ENCODE measurements at regions not wholly inside any gene's neighbourhood (a gene's known extent, or its start where the extent isn't known, plus 50 kb on each side); places are given as distances from the start of the nearest gene placed in this dataset.

DNA sequence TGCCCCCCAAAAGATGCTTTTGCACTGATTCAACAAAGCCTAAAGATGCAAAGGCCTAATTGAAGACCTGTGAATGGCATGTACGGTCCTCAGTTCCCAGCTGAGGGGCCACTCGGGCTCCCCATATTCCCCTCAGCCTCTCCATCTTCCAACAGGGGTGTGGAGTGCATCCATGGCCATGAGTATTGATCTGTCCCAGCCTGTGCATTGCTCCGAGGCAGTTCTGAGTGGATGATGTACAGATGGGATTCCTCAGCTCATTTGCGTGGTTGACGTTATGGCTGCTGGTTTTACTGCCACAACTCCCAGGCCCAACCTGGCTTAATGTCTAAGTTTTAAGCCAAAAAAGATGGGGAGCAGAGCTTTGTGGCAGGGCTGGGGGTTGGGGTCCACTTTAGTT lies 162.7 kb upstream of the ZNF267 start:
- Histone ChIP-seq H2AFZ (no peak overlapping the region), H3K27ac (no peak overlapping the region), H3K27me3 (ENCODE audit: control insufficient read depth, insufficient read depth, low read length) (no peaks in the 10 kb centered on the region), H3K79me2 (peaks cover 5% of the 10 kb centered on the region), H3K9me3 (ENCODE audit: control insufficient read depth, low read length) (no peaks in the 10 kb centered on the region), H3K9ac (no peak overlapping the region), H3K36me3 (ENCODE audit: control insufficient read depth, insufficient read depth, low read length) (no peaks in the 10 kb centered on the region), H3K4me2 (ENCODE audit: low read length) (no peak overlapping the region), H3K4me3 (ENCODE audit: low read depth, low read length) (no peak overlapping the region), H3K4me1 (peaks cover 11% of the 10 kb centered on the region)
- TF ChIP-seq, protein P1, sequence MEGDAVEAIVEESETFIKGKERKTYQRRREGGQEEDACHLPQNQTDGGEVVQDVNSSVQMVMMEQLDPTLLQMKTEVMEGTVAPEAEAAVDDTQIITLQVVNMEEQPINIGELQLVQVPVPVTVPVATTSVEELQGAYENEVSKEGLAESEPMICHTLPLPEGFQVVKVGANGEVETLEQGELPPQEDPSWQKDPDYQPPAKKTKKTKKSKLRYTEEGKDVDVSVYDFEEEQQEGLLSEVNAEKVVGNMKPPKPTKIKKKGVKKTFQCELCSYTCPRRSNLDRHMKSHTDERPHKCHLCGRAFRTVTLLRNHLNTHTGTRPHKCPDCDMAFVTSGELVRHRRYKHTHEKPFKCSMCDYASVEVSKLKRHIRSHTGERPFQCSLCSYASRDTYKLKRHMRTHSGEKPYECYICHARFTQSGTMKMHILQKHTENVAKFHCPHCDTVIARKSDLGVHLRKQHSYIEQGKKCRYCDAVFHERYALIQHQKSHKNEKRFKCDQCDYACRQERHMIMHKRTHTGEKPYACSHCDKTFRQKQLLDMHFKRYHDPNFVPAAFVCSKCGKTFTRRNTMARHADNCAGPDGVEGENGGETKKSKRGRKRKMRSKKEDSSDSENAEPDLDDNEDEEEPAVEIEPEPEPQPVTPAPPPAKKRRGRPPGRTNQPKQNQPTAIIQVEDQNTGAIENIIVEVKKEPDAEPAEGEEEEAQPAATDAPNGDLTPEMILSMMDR (IDR thresholded peaks at IDR 0.05) = no peak

DNA sequence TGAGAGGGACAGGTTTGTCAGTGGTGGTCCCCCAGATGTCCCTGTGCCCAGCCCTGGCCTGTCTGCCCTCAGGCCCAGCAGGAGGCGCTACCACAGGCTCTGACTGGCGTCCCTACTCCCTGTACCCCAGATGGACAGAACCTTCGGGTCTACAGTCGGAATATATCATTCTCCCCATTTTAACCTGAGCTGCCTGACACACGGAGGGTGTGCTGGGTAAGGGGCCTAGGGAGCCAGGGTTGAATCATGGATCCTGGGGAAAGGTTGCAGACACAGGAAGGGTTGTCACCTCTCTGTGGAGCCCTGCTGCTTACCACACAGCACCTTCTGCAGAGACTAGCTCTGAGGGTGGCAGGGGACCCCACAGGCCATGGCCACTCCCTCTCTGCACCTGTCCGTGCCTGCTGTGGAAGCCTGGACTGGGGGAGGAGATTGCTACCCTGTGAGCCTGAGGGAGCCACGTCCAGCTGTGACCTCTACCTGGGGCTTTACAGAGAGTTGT lies 162.2 kb upstream of the ZNF267 start:
- H3K9me3 ChIP-seq (ENCODE audit: control insufficient read depth, low read length) = no peaks in the 10 kb centered on the region
- H3K4me1 ChIP-seq = peaks cover 11% of the 10 kb centered on the region
- no peaks in the 10 kb centered on the region for H3K36me3 ChIP-seq (ENCODE audit: control insufficient read depth, insufficient read depth, low read length)
- H3K4me3 ChIP-seq (ENCODE audit: low read depth, low read length) = no peak overlapping the region
- TF ChIP-seq, protein P1 (IDR thresholded peaks at IDR 0.05) = no peak
- no peak overlapping the region for H3K9ac ChIP-seq
- no peaks in the 10 kb centered on the region for H3K27me3 ChIP-seq (ENCODE audit: control insufficient read depth, insufficient read depth, low read length)
- H3K4me2 ChIP-seq (ENCODE audit: low read length) = no peak overlapping the region
- H3K27ac ChIP-seq = no peak overlapping the region
- H2AFZ ChIP-seq = no peak overlapping the region
- peaks cover 8% of the 10 kb centered on the region for H3K79me2 ChIP-seq

DNA sequence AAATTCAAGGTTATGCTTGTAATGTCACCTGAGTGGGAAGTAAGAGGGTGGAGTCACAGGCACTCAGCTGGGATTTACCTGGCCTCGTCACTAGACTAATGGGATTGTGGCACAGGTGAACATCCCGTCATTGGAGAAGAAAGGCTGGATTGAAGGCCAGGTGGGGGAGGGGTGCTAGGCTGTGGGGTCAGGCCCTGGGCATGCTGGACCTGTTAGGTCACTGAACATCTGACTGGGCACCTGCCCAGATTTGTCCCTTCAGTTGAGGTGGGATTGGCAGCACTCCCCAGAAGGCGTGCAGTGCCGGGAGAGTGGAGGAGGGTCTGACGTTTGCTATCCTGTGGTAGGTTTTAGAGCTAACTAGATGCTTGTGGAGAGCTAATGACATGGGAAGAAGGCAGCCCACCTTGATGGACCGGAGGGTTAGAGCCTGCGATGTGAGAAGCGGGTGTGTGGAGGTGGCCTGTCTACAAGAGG lies 161.5 kb upstream of the ZNF267 start:
- H3K27ac ChIP-seq = no peak overlapping the region
- H3K36me3 ChIP-seq (ENCODE audit: control insufficient read depth, insufficient read depth, low read length) = no peaks in the 10 kb centered on the region
- H3K79me2 ChIP-seq = peaks cover 8% of the 10 kb centered on the region
- no peaks in the 10 kb centered on the region for H3K9me3 ChIP-seq (ENCODE audit: control insufficient read depth, low read length)
- no peak overlapping the region for H2AFZ ChIP-seq
- peaks cover 11% of the 10 kb centered on the region for H3K4me1 ChIP-seq
- TF ChIP-seq, protein P1 (IDR thresholded peaks at IDR 0.05) = no peak
- no peak overlapping the region for H3K4me3 ChIP-seq (ENCODE audit: low read depth, low read length)
- H3K4me2 ChIP-seq (ENCODE audit: low read length) = no peak overlapping the region
- H3K9ac ChIP-seq = no peak overlapping the region
- no peaks in the 10 kb centered on the region for H3K27me3 ChIP-seq (ENCODE audit: control insufficient read depth, insufficient read depth, low read length)

DNA sequence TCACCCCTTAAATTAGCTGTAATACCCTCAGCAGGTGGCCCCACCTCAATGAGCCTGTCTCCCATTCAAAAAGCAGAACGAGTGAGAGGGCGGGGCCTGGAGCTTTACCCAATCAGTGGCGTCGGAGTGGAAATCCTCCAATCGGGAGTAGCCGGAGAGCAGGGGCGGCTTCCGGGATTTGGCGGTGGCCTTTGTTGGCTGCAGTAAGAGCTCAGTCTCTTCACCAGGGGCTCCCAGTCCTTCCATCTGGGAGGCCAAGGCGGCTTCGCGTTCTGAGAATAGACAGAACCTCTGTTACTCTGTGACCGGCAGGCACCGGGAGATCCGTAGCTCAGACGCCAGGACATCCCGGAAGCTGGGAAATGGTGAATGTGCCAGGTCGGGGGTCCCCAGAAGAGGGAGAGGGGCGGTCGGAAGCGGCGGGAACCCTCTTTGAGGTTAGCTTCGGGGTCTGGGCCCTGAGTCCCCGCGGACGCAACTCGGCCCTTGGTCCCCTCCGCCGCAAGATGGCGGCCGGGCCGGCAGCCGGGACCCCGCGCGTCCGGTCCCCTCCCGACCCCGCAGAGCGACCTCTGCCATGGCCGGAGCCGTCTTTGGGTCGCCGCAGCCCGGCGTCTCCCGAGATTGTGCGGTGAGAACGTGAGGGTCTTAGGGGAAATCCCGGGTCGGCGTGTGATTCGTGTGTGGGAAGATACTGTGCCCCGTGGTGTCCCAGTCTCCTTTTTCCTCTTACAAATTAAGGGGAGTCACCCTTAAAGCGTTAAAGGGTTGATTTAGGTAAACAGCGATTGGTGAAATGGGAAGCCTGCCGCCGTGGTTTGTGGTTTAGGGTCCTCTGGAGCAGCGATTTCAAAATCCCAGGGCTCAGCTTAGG lies 160.3 kb upstream of the ZNF267 start:
- H3K79me2 ChIP-seq = peaks cover 10% of the 10 kb centered on the region
- H3K4me2 ChIP-seq (ENCODE audit: low read length) = peak overlapping the region; percentile 92
- TF ChIP-seq, protein P1 (IDR thresholded peaks at IDR 0.05) = no peak
- H3K4me1 ChIP-seq = peaks cover 11% of the 10 kb centered on the region
- H3K4me3 ChIP-seq (ENCODE audit: low read depth, low read length) = peak overlapping the region; percentile 85
- peak overlapping the region; percentile 91 for H2AFZ ChIP-seq
- peak overlapping the region; percentile 47 for H3K9ac ChIP-seq
- H3K27me3 ChIP-seq (ENCODE audit: control insufficient read depth, insufficient read depth, low read length) = no peaks in the 10 kb centered on the region
- no peaks in the 10 kb centered on the region for H3K36me3 ChIP-seq (ENCODE audit: control insufficient read depth, insufficient read depth, low read length)
- peak overlapping the region; percentile 87 for H3K27ac ChIP-seq
- H3K9me3 ChIP-seq (ENCODE audit: control insufficient read depth, low read length) = no peaks in the 10 kb centered on the region

Data from parathyroid adenoma (tissue), 2 donors.